Gastrocnemius medialis (tissue), 4 donors: ENCODE measurements at regions not wholly inside any gene's neighbourhood (a gene's known extent, or its start where the extent isn't known, plus 50 kb on each side); places are given as distances from the start of the nearest gene placed in this dataset.

Experiments used
- ATAC-seq, 2 donors: fragments of 150-250 bp; one replicate each; pipeline ENCODE4 v1.9.1; 2016
- DNase-seq, 2 donors: peaks; one replicate each; pipeline ENCODE4 v3.0.0-alpha.2; 2019
- H3K27ac ChIP-seq, 4 donors: fragments of 200-600 bp; sonication (generic); 1 replicate in 1 of 4; 2 replicates in 3 of 4; pipeline ENCODE4 v1.5.1; 2016 to 2018; ENCODE audit warnings: mild to moderate bottlenecking in 2 of 4, moderate library complexity in 1 of 4
- H3K27me3 ChIP-seq, 3 donors: fragments of 200-600 bp; sonication (generic) in 2 of 3; 1 replicate in 1 of 3; 2 replicates in 2 of 3; pipeline versions ENCODE4 v1.5.1 to v1.6.0; 2016 to 2019; ENCODE audit warnings: mild to moderate bottlenecking in 1 of 3, moderate library complexity in 1 of 3
- H3K36me3 ChIP-seq, 2 donors: fragments of 200-600 bp; sonication (generic) in 1 of 2; one replicate each; pipeline ENCODE4 v1.5.1; 2017 to 2018
- H3K4me1 ChIP-seq, 2 donors: fragments of 200-600 bp; sonication (generic) in 1 of 2; one replicate each; pipeline ENCODE4 v1.5.1; 2016 to 2017; ENCODE audit warnings: mild to moderate bottlenecking in 2 of 2
- H3K4me3 ChIP-seq, 4 donors: fragments of 200-600 bp; sonication (generic) in 3 of 4; 1 replicate in 1 of 4; 2 replicates in 3 of 4; pipeline ENCODE4 v1.5.1; 2016 to 2019; ENCODE audit warnings: mild to moderate bottlenecking in 2 of 4
- H3K9me3 ChIP-seq, 3 donors: fragments of 200-600 bp; sonication (generic) in 2 of 3; 1 replicate in 1 of 3; 2 replicates in 2 of 3; pipeline ENCODE4 v1.5.1; 2016 to 2019
- CTCF ChIP-seq, 5 experiments: fragments of 450-650 bp in 3 of 5; fragments of 200-600 bp in 2 of 5; sonication (generic) in 2 of 5; IDR thresholded peaks in 4 of 5; conservative IDR thresholded peaks in 1 of 5; 1 replicate in 4 of 5; 2 replicates in 1 of 5; pipeline ENCODE4 v1.5.1; 2016 to 2019; ENCODE audit warnings: antibody characterized with exemption in 5 of 5, mild to moderate bottlenecking in 3 of 5, moderate library complexity in 3 of 5
- POLR2A ChIP-seq, 2 donors: fragments of 450-650 bp; IDR thresholded peaks; one replicate each; pipeline ENCODE4 v1.6.1; 2017; ENCODE audit warnings: antibody characterized with exemption in 2 of 2, mild to moderate bottlenecking in 2 of 2, moderate library complexity in 2 of 2
- in situ Hi-C, 4 donors: fragments of 200-750 bp; cut with MboI; loops; one replicate each; pipeline versions ENCODE4 v1.15.0 to v1.8.0; 2017; ENCODE audit warnings: low sequenced_read_pairs in 4 of 4
- intact Hi-C: fragments of 100-400 bp; cut with DNase I; formaldehyde crosslinking; loops from one replicate; pipeline ENCODE4 v1.15.1; 2023; ENCODE audit warnings: low total_unique reads

- H3K36me3 ChIP-seq, result no peaks in the 10 kb centered on the region
- no peaks in the 10 kb centered on the region for H3K4me1 ChIP-seq
- TF ChIP-seq CTCF (IDR thresholded peaks at IDR 0.05 in 4 of 5, conservative IDR thresholded peaks at IDR 0.05 in 1 of 5), result no peak
- TF ChIP-seq POLR2A (IDR thresholded peaks at IDR 0.05), result no peak
- in situ Hi-C loops, result no loop called here
- H3K9me3 ChIP-seq, result no peaks in the 10 kb centered on the region
- DNase-seq (no peak), ATAC-seq (no peak)
- H3K27ac ChIP-seq, result no peak overlapping the region
- intact Hi-C loops, result no loop called here
- H3K4me3 ChIP-seq, result no peak overlapping the region
- H3K27me3 ChIP-seq, result no peaks in the 10 kb centered on the region
Measured at GRCh38 chr18:66168685-66169235, 417.9 kb downstream of the CDH7 start.

- Histone ChIP-seq H3K4me1 (no peaks in the 10 kb centered on the region), H3K27ac (no peak overlapping the region), H3K4me3 (no peak overlapping the region), H3K36me3 (no peaks in the 10 kb centered on the region), H3K27me3 (no peaks in the 10 kb centered on the region), H3K9me3 (no peaks in the 10 kb centered on the region)
- ATAC-seq, result no peak
- TF ChIP-seq POLR2A (IDR thresholded peaks at IDR 0.05), result no peak
- no peak for TF ChIP-seq CTCF (IDR thresholded peaks at IDR 0.05 in 4 of 5, conservative IDR thresholded peaks at IDR 0.05 in 1 of 5)
- intact Hi-C loops (no loop called here), in situ Hi-C loops (no loop called here)
- DNase-seq, result no peak
Measured at GRCh38 chr18:66167829-66168684, 417.2 kb downstream of the CDH7 start.

GRCh38 chr18:66160007-66160406 lies 409.2 kb downstream of the CDH7 start:
- no peaks in the 10 kb centered on the region for H3K36me3 ChIP-seq
- DNase-seq (no peak), ATAC-seq (no peak)
- H3K4me3 ChIP-seq, result no peak overlapping the region
- intact Hi-C loops, result no loop called here
- in situ Hi-C loops, result no loop called here
- no peaks in the 10 kb centered on the region for H3K9me3 ChIP-seq
- TF ChIP-seq CTCF (IDR thresholded peaks at IDR 0.05 in 4 of 5, conservative IDR thresholded peaks at IDR 0.05 in 1 of 5), result no peak
- TF ChIP-seq POLR2A (IDR thresholded peaks at IDR 0.05), result no peak
- no peaks in the 10 kb centered on the region for H3K27me3 ChIP-seq
- no peaks in the 10 kb centered on the region for H3K4me1 ChIP-seq
- H3K27ac ChIP-seq, result no peak overlapping the region

GRCh38 chr18:66159451-66159850 lies 408.6 kb downstream of the CDH7 start:
- no peak for TF ChIP-seq POLR2A (IDR thresholded peaks at IDR 0.05)
- in situ Hi-C loops (no loop called here), intact Hi-C loops (no loop called here)
- H3K36me3 ChIP-seq, result no peaks in the 10 kb centered on the region
- H3K4me1 ChIP-seq, result no peaks in the 10 kb centered on the region
- no peaks in the 10 kb centered on the region for H3K27me3 ChIP-seq
- H3K9me3 ChIP-seq, result no peaks in the 10 kb centered on the region
- DNase-seq (no peak), ATAC-seq (no peak)
- no peak overlapping the region for H3K27ac ChIP-seq
- no peak overlapping the region for H3K4me3 ChIP-seq

GRCh38 chr18:66156946-66157687 lies 406.3 kb downstream of the CDH7 start:
- no peaks in the 10 kb centered on the region for H3K36me3 ChIP-seq
- in situ Hi-C loops, result no loop called here
- no peak for TF ChIP-seq POLR2A (IDR thresholded peaks at IDR 0.05)
- TF ChIP-seq CTCF (IDR thresholded peaks at IDR 0.05 in 4 of 5, conservative IDR thresholded peaks at IDR 0.05 in 1 of 5), result no peak
- H3K4me1 ChIP-seq, result no peaks in the 10 kb centered on the region
- H3K4me3 ChIP-seq, result no peak overlapping the region
- ATAC-seq, result no peak
- intact Hi-C loops, result no loop called here
- no peaks in the 10 kb centered on the region for H3K9me3 ChIP-seq
- no peak for DNase-seq
- no peaks in the 10 kb centered on the region for H3K27me3 ChIP-seq
- no peak overlapping the region for H3K27ac ChIP-seq
